ENCODE measurements at regions not wholly inside any gene's neighbourhood (a gene's known extent, or its start where the extent isn't known, plus 50 kb on each side); places are given as distances from the start of the nearest gene placed in this dataset.

GRCh38 chr3:74506246-74506645, 108.2 kb downstream of the CNTN3 start:
- POLR2A ChIA-PET = no interaction called here
- Mint-ChIP-seq H3K36me3 (ENCODE audit: low read depth) (no peaks in the 10 kb centered on the region), H3K27me3 (no peaks in the 10 kb centered on the region), H3K4me1 (no peaks in the 10 kb centered on the region), H3K27ac (no peak overlapping the region), H3K4me3 (no peak overlapping the region), H3K9me3 (peaks cover 5% of the 10 kb centered on the region)
- no peak for TF ChIP-seq CTCF (IDR thresholded peaks at IDR 0.05)
- intact Hi-C loops (cut with micrococcal nuclease) = no loop called here
- ATAC-seq (ENCODE audit: low read depth) (no peak), DNase-seq (no peak)
- CTCF ChIA-PET = no interaction called here

GRCh38 chr3:74501007-74501406, 113.5 kb downstream of the CNTN3 start:
- Mint-ChIP-seq H3K4me1 (no peaks in the 10 kb centered on the region), H3K4me3 (no peak overlapping the region), H3K36me3 (ENCODE audit: low read depth) (no peaks in the 10 kb centered on the region), H3K9me3 (no peaks in the 10 kb centered on the region), H3K27me3 (no peaks in the 10 kb centered on the region), H3K27ac (no peak overlapping the region)
- ChIA-PET CTCF (no interaction called here), POLR2A (no interaction called here)
- DNase-seq (no peak), ATAC-seq (ENCODE audit: low read depth) (no peak)
- TF ChIP-seq CTCF (IDR thresholded peaks at IDR 0.05) = no peak
- intact Hi-C loops (cut with micrococcal nuclease) = no loop called here

GRCh38 chr3:74500257-74500656, 114.2 kb downstream of the CNTN3 start:
- ChIA-PET CTCF (no interaction called here), POLR2A (no interaction called here)
- no peak for ATAC-seq (ENCODE audit: low read depth)
- no peaks in the 10 kb centered on the region for H3K4me1 Mint-ChIP-seq
- H3K27ac Mint-ChIP-seq = no peak overlapping the region
- no peak for TF ChIP-seq CTCF (IDR thresholded peaks at IDR 0.05)
- DNase-seq = no peak
- no peaks in the 10 kb centered on the region for H3K27me3 Mint-ChIP-seq
- no peaks in the 10 kb centered on the region for H3K36me3 Mint-ChIP-seq (ENCODE audit: low read depth)
- intact Hi-C loops (cut with micrococcal nuclease) = no loop called here
- no peaks in the 10 kb centered on the region for H3K9me3 Mint-ChIP-seq
- no peak overlapping the region for H3K4me3 Mint-ChIP-seq

- Mint-ChIP-seq H3K27ac (no peak overlapping the region), H3K36me3 (ENCODE audit: low read depth) (no peaks in the 10 kb centered on the region), H3K9me3 (no peaks in the 10 kb centered on the region), H3K4me1 (no peaks in the 10 kb centered on the region), H3K4me3 (no peak overlapping the region), H3K27me3 (no peaks in the 10 kb centered on the region)
- ChIA-PET POLR2A (no interaction called here), CTCF (no interaction called here)
- ATAC-seq (ENCODE audit: low read depth) (no peak), DNase-seq (no peak)
- TF ChIP-seq CTCF (IDR thresholded peaks at IDR 0.05) = no peak
- intact Hi-C loops (cut with micrococcal nuclease) = no loop called here
Measured at GRCh38 chr3:74491874-74492273, 122.6 kb downstream of the CNTN3 start.

- Mint-ChIP-seq H3K4me3 (no peak overlapping the region), H3K27me3 (no peaks in the 10 kb centered on the region), H3K9me3 (no peaks in the 10 kb centered on the region), H3K36me3 (ENCODE audit: low read depth) (no peaks in the 10 kb centered on the region), H3K27ac (no peak overlapping the region), H3K4me1 (no peaks in the 10 kb centered on the region)
- ChIA-PET CTCF (no interaction called here), POLR2A (no interaction called here)
- no peak for ATAC-seq (ENCODE audit: low read depth)
- TF ChIP-seq CTCF (IDR thresholded peaks at IDR 0.05) = no peak
- intact Hi-C loops (cut with micrococcal nuclease) = no loop called here
- no peak for DNase-seq
Measured at GRCh38 chr3:74489050-74489792, 125.2 kb downstream of the CNTN3 start.

All from activated B cell treated with CpG ODN at 0.5 μM for 24 hours (primary cell).